ENCODE measurements at regions not wholly inside any gene's neighbourhood (a gene's known extent, or its start where the extent isn't known, plus 50 kb on each side); places are given as distances from the start of the nearest gene placed in this dataset.

DNA sequence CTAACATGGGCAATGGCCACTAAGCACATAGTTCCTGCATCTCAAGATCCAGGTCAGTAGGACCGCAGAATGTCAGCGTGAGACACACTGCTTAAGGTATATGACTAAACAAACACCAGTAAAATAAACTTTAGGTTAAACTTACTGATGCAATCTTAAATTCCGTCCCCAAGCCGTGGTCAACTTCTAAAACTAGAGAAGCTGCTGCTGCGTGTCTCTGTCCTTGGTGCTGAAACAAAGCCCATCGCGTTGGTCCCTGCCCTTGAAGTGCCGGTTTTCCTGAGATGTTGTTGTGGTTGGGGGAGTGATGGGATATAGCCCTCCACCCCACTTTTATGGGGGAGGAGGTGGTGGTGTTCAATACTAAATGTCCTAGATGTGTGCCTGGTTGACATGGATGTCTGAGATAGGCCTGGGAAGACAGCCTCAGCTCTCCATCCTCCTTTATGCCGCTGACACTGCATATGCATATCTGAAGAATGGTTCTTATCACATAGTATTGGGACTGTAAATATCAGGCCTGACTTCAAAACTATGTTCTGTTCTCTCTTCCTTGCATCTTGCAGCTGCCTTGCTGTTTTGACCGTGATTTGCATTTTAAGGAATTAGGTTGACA lies 72.0 kb upstream of the KCNA3 start:
- TF ChIP-seq EP300 (conservative IDR thresholded peaks at IDR 0.05; ENCODE audit: poor library complexity, severe bottlenecking), result no peak
- no peak for TF ChIP-seq RAD21 (conservative IDR thresholded peaks at IDR 0.05)
